Peyer's patch (tissue), 4 donors: ENCODE measurements at regions not wholly inside any gene's neighbourhood (a gene's known extent, or its start where the extent isn't known, plus 50 kb on each side); places are given as distances from the start of the nearest gene placed in this dataset.

ENCODE experiments used
- POLR2A ChIP-seq, 2 donors: fragments of 450-650 bp; IDR thresholded peaks; one replicate each; pipeline ENCODE4 v1.5.1; 2017; ENCODE audit warnings: antibody characterized with exemption in 2 of 2, mild to moderate bottlenecking in 2 of 2, moderate library complexity in 2 of 2
- TF ChIP-seq, protein P1 (sequence below), 6 experiments: fragments of 450-650 bp in 4 of 6; fragments of 200-600 bp in 2 of 6; sonication (generic) in 1 of 6; IDR thresholded peaks; one replicate each; pipeline ENCODE4 v1.5.1; 2017 to 2019; ENCODE audit warnings: antibody characterized with exemption in 6 of 6, mild to moderate bottlenecking in 3 of 6, moderate library complexity in 1 of 6

DNA sequence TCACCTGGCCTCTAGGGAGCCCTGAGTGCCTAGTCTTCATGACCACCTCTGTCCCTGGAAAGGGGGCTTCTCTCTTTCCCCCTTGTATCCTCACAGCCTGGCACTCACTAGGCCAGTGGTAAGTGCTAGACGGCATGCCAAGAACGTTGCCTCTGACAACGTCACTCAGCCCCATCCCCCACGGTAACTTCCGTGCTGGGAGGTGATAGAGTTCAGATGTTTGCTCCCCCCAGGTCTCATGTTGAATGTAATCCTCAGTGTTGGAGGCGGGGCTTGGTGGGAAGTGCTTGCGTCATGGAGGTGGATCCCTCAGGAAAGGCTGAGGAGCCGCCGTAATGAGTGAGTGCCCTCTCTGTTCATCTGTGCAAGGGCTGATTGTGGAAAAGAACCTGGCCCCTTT lies 343.3 kb upstream of the MKI67 start:
- TF ChIP-seq, protein P1, sequence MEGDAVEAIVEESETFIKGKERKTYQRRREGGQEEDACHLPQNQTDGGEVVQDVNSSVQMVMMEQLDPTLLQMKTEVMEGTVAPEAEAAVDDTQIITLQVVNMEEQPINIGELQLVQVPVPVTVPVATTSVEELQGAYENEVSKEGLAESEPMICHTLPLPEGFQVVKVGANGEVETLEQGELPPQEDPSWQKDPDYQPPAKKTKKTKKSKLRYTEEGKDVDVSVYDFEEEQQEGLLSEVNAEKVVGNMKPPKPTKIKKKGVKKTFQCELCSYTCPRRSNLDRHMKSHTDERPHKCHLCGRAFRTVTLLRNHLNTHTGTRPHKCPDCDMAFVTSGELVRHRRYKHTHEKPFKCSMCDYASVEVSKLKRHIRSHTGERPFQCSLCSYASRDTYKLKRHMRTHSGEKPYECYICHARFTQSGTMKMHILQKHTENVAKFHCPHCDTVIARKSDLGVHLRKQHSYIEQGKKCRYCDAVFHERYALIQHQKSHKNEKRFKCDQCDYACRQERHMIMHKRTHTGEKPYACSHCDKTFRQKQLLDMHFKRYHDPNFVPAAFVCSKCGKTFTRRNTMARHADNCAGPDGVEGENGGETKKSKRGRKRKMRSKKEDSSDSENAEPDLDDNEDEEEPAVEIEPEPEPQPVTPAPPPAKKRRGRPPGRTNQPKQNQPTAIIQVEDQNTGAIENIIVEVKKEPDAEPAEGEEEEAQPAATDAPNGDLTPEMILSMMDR (IDR thresholded peaks at IDR 0.05) = no peak
- no peak for TF ChIP-seq POLR2A (IDR thresholded peaks at IDR 0.05)
